GM19452 (cell line): ENCODE measurements at regions not wholly inside any gene's neighbourhood (a gene's known extent, or its start where the extent isn't known, plus 50 kb on each side); places are given as distances from the start of the nearest gene placed in this dataset.

Experiments
- ATAC-seq: cut with Tn5 transposase; IDR thresholded peaks from one replicate; pipeline ENCODE4 v1.9.1; 2021; ENCODE audit not compliant: unreplicated experiment

DNA sequence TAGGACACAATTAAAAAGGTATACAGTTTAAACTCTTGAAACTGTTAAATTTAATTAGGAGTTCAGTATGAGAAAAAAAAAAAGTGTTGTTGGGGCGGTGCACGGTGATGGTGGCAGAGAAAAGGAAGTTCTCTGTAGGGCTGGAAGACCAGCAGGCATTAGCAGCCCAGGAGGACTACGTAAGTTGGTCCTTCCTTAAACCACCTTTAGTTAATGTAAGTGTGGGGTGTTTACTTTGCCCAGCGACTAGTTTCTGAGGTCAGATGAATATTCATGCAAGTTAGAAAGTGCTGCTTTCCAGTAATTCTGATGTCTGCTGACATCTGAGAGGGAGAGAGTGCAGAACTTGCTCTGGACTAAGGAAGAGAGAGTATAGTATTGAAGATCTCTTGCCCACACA lies 54.9 kb downstream of the NKX2-1 start:
- ATAC-seq = no peak

DNA sequence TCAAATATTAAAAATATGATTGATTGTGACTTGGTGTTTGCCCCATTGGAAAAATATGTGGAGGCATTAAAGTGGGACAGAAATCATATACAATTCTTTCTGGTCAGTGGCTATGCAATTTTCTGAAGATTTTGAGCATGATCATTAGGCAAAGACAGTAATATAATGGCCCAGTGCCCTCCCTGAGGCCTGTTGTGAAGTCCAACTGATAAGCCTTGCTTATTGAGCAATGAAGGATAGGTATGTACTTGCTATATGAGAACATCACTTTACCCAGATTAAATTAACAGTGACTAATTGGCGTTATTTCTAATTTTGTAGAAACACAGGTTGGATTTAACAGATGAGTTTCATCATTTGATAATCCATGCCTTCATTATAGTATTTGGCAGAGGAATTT lies 57.1 kb downstream of the NKX2-1 start:
- no peak for ATAC-seq

DNA sequence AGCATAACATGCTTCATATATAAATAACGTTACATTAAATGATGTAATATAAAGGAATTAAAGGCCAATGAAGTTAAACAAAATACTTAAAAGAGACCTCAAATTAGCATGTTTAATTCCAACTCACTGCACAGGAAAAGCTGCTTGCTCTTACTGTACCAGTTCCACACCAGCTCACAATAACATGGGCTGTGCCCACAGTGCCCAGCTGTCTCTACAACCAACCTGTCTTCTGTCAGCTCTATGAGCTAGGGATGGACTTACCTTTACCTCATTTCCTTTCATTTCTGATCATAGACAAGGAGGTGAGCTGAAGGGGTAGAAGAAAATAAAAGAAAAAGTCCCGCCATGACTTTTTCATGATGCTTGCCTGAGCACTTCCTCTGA lies 64.8 kb downstream of the NKX2-1 start:
- no peak for ATAC-seq

DNA sequence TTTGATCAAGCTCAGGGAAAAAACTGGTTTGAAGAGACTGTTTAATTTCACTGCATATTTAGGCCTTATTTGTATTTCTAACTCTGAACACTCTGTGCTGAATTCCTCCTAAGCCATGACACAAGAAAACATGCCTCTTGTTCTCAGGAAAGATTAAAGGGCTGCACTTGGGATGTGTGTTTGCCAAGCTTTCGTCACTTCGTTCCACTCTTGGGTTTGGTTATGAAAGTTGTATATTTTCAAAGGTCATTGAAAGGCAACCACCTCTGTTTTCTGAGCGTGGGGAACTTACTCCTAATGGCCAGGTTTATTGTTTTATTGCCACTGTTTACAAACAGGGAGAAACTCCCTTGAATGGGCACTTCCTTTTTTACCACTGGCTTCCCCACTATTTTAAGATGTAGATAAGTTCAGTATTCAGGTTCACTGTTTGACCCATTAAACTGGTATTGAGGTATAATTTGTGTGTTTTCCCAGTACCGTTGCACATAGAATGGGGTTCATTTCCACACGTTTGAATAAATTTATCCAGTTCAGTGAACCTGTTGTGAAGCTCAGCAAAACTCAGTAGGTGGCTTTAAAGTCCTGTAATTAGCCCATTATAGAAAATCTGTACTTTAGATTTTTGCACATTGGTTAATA lies 65.3 kb downstream of the NKX2-1 start:
- no peak for ATAC-seq

DNA sequence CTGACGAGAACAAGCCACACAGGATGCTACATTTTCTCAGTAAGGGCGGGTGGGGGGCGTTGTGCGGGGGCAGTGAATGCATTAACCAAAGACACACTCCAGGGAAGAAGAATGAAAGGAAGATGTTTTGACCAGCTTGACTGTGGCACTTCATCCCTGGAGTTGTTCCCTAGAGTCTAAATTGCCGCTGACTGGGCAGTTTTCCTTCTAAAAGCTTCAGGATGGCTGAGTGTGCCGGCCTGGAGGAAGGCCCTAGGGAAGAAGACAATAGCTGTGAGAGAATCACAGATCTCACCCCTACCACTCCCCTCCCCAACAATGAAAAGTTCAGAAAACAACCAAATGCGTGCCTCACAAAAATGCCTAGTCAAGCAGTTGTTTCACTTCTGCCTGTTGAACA lies 67.2 kb downstream of the NKX2-1 start:
- ATAC-seq = no peak

DNA sequence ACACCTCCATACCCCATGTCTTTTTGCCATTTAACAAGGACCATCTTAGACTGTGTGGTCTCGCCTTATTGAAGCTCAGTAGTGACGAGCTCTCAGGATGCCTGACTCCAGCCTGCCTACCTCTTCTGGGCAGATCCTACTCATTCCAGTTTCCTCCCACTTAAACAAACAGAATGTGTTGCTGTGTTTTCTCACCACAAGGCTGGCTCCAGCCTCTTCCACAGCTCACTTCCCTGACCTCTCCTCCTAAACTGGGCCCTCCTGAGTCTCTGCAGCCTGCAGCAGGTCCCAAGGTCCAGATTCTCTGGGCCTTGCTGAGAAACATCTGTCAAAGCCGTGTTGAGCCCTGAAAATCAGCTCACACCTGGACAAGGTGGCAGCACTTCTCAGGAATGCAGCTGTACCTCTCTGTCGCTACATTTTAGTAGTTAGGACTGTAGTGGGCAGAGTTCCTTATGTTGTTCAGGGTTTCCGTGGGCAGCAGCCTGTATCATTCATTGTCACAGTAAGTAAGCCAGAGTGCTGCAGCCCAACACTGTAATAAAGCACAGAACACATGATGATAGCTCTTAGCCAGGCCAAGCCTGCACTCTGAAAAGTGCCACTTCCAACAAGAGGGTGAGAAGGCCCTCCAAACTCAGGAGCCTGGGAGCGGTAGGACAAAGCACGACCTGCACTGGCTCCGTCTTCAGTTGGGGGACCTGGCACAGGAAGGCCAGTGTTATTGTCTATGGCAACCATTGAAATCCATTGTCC lies 68.5 kb downstream of the NKX2-1 start:
- no peak for ATAC-seq

DNA sequence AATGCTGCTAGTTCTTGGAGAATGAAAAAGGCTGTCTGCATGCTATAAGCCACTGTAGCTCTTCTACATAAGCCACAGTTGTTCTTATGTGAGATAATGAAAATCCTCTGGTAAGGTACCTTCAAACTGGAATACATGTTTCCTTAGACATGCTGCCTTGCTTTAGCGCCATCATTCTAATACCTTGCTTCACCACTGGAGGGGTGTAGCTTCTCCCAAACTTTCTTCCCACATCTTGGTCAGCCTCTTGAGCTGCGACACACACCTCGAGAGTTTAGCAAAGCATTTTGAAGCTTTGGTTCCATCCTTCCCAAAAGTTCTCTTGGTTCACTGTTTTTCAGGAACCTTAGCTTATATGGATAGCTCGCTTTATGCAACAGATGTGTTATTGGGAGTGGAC lies 69.5 kb downstream of the NKX2-1 start:
- ATAC-seq = no peak

DNA sequence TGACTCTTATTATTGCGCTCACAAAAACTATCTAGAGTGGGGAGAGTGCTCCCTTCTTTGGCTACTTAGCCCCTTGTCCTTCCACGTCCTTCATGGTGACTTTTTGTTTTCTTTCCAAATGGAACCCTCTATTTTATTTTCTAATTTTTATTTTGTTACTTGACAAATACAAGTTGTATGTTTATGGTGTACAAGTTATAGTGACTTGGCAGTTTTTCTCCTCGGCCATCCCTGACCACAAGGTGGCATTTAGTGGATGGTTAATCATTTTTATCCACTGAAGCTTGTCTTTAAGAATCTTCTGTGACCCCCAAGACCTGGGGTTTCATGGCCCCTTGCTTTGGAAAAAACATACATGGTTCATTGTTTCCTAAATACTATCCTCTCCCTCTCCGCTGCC lies 70.1 kb downstream of the NKX2-1 start:
- ATAC-seq = no peak

DNA sequence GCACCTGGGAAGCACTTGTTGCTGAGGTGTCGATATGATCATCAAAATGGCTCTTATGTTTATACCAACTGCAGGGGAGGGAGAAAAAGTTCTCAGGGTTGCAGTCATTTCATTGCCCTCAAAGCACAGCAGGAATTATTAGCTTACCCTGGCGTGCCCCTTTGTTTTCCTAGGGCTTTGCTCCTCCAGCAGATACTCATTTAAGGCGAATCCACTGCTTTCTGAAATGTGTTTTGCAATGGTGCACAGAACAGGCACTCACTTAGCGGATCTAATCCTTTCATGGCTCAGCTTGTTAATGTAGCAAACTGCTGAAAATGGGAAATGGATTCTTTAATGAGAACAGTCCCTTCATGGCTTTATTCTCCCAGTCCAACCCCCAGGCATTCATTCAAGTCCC lies 76.7 kb downstream of the NKX2-1 start:
- ATAC-seq = no peak

DNA sequence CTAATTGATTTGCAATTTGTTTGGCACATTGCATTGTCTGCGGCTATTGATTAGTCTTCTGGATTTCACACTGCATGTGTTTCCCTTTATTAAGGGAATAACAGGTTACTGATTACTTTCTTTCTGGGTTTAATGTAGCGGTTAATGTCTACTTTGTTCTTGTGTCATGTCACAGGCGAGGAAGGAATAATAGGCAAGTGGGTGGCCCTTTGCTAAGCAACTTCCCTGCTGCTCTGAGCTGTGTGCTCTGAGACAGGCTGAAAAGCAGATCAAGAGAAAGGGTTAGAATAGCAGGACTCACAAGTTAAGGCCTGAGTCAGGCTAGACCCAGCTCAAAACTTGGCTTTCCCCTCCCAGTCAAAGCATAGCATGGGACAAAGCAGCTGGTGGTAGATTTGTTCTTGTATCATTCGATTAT lies 77.2 kb downstream of the NKX2-1 start:
- ATAC-seq = no peak

DNA sequence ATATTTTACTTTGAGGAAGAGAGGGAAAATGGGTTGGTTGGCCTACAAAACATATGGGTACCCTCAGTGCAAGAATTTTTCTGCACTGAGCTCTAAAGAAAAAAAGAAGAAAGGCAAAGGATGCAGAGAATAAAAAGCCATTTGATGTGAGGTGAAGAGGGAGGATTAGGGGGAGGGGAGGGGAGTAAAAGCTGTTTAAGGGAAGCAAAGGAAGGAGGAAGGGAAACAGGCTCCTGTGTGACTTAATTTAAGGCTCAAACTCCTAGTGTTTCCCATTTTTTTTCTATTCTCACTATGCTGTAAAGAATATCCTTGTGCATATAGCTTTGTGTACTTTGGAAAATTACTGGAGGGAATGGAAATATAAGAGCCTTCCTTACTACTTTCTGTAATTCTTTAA lies 78.7 kb downstream of the NKX2-1 start:
- no peak for ATAC-seq

DNA sequence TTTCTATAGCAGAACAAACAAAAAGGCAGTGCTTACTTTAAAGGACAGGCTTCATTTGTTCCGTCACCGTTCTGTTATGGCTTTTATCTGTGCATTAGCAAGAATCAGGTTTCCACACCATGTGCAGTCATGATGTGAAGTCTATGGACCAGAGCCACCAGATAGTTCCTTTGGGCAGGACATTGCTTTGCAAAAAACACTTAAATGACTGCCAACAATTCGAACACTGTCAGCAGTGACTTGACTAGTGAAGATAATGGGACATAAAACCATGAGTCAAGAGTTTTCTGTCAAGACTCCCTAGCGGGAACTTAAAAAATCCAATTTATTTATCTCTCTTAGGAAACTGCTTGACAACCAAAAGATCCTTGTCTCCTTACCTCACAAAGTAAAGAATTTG lies 80.3 kb downstream of the NKX2-1 start:
- ATAC-seq = no peak

DNA sequence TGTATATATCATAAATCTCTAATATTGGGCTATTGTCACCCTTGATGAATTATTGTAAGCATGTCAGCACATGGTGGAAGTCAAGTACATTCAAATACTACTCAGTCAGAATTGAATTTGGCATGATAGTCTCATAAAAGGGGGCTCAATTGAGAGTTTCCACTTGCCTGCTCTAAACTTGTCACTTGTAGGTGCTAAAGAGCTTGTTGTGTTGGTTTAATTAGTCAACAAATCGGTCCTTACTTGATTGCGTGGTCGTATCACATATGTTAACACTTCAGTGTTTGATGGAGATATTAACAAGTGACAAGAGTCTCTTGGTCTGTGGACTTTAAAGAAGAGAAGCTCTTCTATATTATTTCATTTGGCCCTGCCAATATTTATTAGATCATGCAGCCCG lies 81.1 kb downstream of the NKX2-1 start:
- ATAC-seq = no peak

DNA sequence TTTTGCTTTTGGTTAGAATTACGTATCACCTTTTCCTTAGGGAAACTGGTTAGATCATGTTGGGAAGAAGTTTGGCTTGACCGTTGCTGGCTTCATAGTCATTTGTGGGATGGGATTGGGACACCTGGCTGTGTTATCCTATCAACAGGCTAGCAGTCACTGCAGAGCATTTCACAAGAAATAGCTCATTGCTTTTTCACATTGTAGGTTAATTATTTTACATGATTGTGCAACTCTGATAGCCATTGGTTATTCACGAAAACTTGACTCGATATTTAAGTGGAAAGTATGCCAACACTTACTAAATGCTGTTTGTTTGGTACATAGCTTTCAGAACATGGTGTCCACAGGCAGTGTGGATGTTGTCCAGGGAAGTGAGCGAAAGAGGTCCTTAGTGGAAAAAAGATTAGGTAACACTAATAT lies 89.4 kb downstream of the NKX2-1 start:
- no peak for ATAC-seq

DNA sequence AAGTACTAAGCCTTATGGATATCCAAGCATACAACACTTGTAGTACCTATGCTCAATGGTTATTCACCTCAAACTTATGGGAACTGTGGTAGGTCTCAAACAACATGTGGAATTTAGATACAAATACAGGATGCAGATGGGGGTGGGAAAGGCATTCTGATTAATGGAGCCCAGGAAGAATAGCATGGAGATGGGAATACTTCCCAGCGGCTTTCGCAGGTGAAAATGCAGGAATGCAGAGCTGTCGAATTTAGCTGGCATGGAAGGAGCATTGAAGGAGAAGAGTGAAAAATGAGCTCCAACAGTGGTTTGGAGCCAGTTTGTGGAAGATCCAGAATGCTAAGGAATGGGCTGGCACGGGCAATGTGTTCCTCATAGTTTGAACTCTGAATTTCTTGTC lies 89.9 kb downstream of the NKX2-1 start:
- no peak for ATAC-seq

DNA sequence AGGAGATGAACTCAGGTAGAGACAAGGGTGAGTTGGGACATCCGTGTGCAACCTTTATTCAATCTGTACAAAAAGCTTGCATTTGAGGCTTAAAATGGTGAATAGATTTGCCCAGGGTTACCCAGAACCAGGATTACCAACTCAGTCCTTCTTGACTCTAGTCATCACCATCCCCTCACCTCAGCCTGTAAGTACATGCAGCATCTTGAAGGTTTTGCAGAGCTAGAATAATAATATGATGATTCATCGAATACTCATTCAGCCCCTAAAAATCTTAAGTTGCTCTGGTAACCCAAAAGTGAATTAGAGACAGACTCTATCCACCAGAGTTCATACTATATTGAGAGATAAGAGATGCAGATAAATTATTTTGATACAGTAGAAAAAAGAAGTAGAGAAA lies 90.3 kb downstream of the NKX2-1 start:
- ATAC-seq = no peak

DNA sequence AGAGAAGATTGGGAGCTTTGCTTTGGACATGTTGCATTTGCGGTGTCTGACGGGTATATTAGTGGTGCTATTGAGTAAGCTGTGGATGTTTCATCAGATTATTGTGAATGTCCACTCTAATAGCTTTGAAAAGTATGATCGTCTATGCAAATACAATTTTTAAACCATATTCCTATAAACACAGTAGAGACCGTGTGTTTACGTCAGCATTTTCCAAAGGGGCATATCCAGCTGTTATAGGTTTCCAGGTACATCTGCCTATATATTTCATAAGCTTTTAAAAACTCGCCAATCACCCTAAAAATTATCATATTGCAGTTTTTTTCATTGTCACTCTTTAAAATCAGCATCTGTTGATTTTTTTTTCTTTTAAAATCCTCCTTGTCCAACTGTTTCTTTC lies 91.7 kb downstream of the NKX2-1 start:
- ATAC-seq = no peak

DNA sequence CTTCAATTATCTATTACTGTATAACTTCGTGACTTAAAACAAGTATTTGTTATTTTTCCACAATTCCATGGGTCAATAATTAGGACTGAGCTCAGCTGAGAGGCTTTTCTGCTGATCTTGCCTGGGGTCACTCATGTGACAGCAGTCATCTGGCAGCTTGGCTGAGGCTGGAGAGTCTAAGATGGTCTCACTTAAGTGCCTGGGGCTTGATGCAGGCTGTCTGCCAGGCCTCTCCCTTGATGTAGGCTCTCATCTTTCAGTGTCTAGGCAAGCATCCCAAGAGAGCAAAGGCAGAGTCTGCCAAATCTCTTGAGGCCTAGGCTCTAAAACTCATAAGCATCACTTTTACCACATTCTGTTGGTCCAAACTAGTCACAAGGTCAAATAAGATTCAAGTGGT lies 93.2 kb downstream of the NKX2-1 start:
- ATAC-seq = no peak

DNA sequence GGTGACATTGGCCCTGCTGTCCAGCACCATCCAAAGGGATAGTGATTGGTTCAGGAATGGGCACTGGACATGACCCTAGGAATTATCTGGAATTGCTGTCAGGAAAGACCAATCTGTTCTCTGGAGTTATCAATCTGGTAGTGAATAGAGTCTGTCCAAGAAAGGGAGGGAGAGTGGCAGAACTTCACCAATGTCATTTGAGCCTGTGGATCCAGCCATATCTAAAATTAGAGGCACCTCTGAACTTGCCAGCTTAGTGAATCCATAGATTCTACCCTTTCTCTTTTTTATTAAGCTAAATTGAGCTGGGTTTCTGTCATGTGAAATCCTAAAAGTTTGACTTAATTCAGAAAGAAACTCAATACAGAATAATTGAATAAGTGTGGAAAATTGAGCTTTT lies 93.9 kb downstream of the NKX2-1 start:
- ATAC-seq = no peak

DNA sequence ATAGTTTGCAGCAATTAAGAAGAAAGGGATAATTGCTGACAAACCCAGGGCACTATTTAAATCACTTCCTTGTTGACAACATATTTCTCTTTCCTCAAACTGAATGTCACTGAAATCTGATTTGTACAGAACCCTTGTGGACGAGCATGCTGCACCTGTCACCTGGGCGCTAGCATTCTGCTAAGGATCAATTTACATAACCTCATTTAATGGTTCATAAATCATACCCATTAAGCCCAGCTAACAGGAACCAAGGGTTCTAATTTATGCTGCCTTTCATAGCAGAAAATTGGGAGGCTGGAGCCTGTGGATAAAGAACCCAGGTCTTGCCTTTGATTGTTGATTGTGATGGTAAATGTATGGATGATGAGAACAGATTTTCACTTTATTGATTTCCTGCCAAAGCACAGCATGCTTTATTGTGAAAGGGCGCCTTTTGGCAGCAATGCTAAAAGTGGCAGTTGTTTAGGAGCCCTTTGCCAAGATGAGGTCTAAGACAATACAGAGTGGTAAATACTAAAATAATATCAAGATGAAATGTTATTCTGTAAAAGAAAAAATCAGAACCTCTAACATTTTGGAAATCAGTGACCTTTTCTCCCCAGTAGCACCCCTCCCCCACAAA lies 95.4 kb downstream of the NKX2-1 start:
- ATAC-seq = no peak

DNA sequence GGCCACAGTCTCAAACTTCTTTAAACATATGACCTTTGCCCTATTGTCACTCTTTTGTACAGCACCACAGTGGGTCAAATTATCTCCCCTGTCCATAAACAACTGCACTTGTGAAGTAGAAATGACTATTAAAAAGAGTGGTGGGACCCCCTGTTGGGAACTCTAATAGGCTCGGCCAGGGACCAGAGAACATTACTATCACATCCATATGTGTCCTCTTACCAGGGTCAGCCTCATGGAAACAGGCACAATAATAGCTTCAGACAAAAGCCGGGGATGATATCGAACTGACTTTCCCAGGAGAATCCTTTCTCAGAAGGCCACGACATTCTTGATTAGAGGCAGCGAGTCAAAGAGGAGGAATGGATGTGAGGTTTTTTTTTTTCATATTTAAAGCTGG lies 96.6 kb downstream of the NKX2-1 start:
- no peak for ATAC-seq

DNA sequence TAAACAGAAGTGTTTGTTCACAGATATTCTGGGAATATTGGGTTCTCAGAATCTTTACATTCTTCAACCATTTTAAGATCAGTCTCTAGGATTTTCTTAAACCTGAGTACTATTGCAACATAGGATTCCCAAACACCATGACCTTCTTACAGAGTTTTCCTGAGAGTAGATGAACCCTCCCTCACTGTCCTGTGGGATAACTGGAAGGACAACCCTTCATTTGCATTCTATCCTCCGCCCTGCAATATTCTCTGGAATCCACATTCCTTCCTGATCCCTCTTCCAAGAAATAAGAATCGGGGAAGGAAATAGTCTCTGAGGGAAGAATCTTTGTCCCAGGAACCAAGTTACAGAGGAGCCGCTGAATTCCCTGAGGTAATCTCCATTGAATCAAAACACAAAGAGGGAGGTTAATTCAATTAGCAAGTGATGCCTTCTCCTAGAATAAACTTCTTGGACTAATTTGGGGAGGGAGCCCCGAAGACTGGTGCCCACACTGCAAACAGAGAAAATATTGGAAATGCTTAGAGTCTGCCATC lies 99.8 kb upstream of the MBIP start:
- no peak for ATAC-seq
